KOPT-K1 (cell line): ENCODE measurements at regions not wholly inside any gene's neighbourhood (a gene's known extent, or its start where the extent isn't known, plus 50 kb on each side); places are given as distances from the start of the nearest gene placed in this dataset.

Experiments used
- H3K27ac ChIP-seq: fragments of 200-600 bp; sonication (generic); 2 replicates; pipeline ENCODE4 v1.5.1; 2016; ENCODE audit warnings: antibody characterized with exemption, mild to moderate bottlenecking, low read depth, low read length; ENCODE audit not compliant: poor library complexity, severe bottlenecking
- H3K36me3 ChIP-seq: fragments of 200-600 bp; sonication (generic); 2 replicates; pipeline ENCODE4 v1.5.1; 2017; ENCODE audit warnings: antibody characterized with exemption, mild to moderate bottlenecking, low read length, moderate library complexity; ENCODE audit not compliant: insufficient read depth
- H3K9me3 ChIP-seq: fragments of 200-600 bp; sonication (generic); 2 replicates; pipeline ENCODE4 v1.5.1; 2017; ENCODE audit warnings: antibody characterized with exemption, low read length, mild to moderate bottlenecking; ENCODE audit not compliant: insufficient read depth, poor library complexity, severe bottlenecking

DNA sequence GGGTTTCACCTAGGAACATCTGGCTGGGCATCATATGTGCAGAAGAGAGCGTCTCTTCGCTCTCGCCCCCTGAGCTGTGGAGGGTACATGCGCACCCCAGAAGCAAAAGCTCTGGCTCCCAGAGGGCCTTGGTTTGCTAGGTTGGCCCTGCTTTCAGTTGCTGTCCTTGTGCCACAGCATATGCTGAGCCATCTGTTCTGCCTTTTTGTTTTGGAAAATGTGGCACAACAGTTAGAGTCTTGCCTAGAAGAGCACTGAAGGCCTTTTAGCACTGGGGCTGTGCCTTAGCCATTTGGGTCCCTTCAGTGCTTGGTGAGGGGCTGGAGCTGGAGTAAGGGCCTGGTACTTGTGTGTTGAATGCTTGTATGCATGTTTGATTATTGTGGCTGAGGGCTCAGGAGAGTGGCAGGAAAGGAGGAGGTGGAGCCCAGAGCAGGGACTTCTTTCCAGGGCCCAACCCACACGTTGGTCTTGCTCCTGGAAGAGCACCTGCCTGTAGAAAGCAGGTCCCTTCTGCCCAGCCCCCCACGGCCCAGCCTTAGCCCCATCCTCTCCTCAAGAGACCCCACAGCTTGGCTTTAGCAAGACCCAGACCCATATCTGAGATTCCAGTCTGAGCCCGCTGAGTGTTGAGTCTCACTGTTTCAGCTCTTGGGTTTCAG is 113.7 kb downstream of the SLC25A47 start:
- Histone ChIP-seq H3K27ac (no peak overlapping the region), H3K36me3 (no peaks in the 10 kb centered on the region), H3K9me3 (no peaks in the 10 kb centered on the region)

DNA sequence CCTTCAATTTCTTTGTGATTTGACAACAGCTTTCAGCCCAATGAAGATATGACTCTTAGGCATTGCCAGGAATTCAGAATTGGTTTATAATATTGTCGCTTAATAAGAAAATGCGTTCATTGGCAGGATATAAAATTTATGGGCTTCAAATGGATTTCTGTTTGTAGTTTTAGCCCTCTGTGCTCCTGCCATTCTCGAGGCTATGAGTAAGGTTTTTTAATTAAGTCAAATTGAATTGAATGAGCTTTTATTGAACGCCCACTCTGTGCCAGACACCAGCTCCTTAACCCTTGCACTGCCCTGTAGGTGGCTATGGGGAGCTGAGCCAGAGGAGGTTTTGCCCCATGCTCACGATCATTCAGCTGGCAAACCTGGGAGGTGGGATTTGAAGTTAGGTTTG is 115.1 kb downstream of the SLC25A47 start:
- no peaks in the 10 kb centered on the region for H3K36me3 ChIP-seq
- no peak overlapping the region for H3K27ac ChIP-seq
- no peaks in the 10 kb centered on the region for H3K9me3 ChIP-seq

DNA sequence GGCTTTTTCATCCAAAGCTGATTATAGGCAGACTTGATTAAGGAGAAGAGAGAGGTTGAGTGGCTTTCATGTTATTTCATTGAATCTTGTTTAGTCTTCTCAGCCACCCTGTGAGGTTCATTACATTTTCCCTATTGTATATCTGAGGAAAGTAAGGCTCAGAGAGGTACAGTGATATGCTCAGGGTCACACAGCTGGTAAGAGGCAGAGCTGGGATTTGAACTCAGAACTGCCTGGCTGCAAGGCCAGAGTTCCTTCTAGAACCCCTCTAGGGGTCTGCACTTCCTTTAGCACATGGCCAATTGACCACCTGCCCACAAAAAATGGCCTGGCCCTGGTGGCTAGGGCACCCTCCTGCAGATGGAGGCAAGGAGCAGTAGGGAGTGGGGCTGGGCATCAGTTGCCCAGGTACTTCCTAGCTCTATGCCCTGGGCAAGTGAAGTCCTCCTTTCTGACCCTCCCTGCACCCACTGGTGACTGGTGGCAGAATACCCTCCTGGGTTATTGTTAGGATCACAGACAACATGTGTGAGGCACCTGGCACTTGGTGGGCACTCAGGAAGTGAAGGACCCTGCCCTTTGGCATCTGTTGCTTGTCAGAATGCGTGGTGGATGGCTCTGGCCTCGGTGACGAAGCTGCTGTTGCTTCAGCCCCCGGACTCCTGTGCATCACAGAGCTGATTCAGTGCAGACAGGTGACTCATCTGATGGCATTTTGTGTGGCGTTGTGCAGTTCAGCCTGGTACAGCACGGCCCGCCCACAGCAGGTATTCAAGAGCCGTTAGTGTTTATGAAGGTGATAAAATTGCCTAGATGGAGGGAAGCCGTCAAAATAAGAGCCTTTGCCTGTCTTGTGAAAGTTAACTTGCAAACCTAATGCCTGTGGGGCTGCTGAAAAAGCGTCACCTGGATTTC is 115.8 kb downstream of the SLC25A47 start:
- Histone ChIP-seq H3K36me3 (no peaks in the 10 kb centered on the region), H3K9me3 (no peaks in the 10 kb centered on the region), H3K27ac (no peak overlapping the region)

DNA sequence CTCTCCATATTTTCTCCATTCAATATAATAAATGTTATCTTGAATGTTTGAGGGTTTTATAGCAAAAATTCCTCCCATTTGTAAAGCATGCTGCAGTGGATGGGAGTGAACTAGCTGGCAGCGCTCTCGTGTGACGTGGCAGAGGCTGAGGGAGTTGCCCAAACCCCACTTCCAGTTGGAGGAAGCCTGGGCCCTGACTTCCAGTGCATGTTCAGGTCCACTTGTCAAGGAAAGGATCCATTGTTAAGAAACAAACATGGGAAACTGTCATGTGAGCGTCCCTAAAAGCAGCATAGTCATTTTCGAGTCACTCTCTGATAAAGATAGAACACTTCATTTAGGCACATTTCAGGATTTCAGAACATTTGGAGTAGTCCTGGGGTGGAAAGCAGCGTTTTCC is 116.6 kb downstream of the SLC25A47 start:
- Histone ChIP-seq H3K27ac (no peak overlapping the region), H3K36me3 (no peaks in the 10 kb centered on the region), H3K9me3 (no peaks in the 10 kb centered on the region)

DNA sequence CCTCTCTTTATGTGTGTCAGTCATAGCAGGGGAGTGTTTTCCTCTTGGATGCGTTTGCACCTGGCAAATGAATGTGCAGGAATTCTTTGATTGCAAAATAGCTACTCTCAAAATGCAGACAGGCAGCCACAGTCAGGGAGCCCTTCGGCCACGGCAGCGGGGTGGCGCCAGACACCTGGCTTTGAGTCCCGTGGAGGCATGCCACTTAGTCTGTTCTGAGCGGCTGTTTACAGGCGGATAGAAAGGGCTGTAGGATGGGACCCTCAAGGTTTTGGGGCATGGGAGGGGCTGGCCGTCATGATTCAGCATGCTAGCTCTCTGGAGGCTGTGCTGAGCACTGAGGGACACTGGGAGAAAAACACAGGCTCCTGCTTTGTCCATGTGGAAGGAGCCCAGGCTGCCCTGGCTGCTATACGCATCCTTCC is 117.1 kb downstream of the SLC25A47 start:
- Histone ChIP-seq H3K9me3 (no peaks in the 10 kb centered on the region), H3K27ac (no peak overlapping the region), H3K36me3 (no peaks in the 10 kb centered on the region)

DNA sequence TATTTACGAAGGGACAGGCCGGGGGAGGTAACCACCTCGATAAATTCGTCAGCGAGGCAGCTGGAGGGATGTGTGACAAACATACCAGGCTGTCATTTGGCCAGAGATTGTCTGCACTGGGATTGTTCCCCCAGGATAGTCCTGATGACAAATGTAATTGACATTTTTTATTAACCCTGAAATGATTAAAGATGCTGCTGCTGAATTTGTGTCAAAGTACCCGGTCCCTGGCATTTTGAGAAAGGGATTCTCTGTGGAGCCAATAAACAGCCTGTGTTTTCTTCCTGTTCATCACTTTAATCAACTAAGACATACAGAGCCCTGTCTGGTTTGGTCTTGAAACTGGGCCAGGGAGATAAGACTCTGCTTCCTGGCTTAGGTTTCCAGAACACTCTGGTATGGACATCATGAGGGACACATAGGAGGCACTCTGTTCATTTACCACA is 117.6 kb downstream of the SLC25A47 start:
- Histone ChIP-seq H3K36me3 (no peaks in the 10 kb centered on the region), H3K9me3 (no peaks in the 10 kb centered on the region), H3K27ac (no peak overlapping the region)

DNA sequence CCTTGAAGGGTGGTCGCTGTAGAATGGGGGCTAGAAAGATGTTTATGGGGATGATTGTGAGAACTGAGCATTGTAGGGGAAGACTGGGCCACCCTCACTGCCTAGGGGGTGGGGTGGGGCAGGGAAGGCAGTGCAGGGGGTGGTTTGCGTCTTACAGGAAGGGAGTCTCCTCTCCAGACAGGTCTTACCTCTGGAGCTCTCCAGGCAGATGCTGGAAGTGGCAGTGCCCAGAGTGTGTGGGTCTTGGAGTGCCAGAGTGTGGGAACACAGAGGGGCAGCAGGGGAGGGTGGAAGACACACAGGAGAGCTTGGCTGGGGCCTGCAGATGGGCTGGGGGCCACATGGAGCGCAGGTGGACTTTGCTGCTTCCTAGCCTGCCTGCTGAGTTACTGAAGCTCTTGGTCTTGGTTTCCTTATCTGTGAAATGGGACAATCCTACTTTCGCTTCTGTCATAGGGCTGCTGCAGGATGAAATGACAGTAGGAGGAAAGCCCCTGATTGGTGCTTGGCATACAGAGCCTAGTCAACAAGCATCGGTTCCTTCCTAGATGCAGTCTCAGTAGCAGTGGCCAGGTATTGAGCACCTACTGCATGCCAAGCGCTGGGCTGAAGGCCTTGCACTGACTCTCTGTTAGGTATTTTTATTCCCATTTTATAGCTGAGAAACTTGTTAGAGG is 118.3 kb downstream of the SLC25A47 start:
- Histone ChIP-seq H3K36me3 (no peaks in the 10 kb centered on the region), H3K27ac (no peak overlapping the region), H3K9me3 (no peaks in the 10 kb centered on the region)

DNA sequence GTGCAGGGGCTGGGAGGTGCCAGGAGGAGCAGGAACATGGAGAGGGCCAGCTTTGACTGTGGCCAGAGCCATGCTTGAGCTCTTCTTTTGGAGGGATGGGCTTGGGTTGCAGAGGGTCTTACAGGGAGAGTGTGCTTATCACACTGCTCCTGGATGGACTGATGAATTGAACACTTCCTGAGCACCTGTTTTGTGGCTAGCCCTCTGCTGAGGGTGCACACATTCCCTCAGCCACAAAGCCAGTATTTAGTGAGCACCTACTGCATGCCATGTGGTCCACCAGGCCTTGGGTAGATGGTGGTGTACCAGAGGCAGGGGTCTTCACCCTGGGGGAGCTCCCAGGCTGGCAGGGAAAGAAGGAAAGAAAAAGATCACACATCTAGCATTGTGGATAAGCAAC is 118.9 kb downstream of the SLC25A47 start:
- Histone ChIP-seq H3K27ac (no peak overlapping the region), H3K9me3 (no peaks in the 10 kb centered on the region), H3K36me3 (no peaks in the 10 kb centered on the region)

DNA sequence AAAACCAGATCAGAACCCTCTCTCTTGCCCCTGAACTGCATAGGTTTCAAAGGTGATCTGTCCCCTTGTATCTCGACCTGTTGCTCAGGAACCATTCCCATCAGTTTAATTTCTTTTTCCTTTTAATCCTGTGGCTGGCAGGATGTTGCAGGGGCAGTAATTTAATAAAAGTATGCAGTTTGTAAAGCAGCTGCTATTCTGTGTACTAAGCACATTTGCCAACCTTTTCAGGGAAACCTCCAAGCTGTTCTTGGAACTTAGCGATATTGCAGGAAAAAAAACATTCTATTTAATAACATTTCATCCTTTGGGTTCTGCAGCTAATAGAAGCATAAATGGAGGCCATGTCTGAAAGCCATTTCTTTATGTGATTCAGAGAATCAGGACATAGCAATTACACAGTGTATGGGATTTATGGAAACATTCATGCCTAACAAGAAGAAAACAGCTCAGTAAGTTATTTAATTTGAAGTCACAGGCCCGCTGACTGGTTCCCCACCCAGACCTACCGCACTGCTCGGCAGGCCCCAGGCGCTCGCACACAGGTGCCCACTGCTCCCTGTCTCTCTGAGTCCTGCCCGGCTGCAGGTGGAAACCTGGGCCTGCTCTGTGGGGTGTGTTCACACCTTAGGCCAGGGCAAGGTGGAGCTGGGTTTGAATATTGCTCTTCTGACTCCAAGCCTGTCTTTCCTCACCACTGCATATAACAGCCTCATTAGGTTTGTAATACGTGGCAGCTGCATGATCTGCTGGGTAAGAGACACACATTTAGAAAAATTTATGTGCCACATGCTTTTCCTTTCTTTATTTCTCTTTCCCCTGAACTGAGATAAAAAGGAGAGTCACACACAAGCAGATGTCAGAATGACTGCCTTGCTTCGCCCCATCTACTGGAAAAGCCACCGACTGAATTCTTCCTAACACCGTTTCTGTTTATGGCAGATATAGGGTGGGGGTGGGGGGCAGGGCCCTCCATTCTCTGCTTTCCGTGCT is 119.7 kb downstream of the SLC25A47 start:
- Histone ChIP-seq H3K36me3 (no peaks in the 10 kb centered on the region), H3K9me3 (no peaks in the 10 kb centered on the region), H3K27ac (no peak overlapping the region)

DNA sequence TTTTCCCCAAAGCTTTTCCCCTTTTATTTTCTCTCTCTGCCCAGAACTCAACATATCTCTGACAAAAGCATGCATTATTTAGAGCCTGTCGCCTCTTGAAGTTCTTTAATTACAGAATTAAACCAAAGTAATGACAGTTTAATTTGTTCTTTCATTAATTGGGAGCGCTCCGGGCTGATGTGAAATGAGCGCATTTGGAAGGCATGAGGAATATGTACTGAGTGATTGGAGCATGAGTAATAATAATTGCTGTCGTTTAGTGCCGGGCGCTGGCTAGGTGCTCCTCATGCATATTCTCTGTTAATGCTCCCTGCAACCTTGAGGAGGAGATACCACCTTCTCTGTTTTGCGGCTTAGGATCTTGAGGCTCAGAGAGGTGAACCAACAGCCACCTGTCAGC is 120.5 kb downstream of the SLC25A47 start:
- H3K27ac ChIP-seq = no peak overlapping the region

DNA sequence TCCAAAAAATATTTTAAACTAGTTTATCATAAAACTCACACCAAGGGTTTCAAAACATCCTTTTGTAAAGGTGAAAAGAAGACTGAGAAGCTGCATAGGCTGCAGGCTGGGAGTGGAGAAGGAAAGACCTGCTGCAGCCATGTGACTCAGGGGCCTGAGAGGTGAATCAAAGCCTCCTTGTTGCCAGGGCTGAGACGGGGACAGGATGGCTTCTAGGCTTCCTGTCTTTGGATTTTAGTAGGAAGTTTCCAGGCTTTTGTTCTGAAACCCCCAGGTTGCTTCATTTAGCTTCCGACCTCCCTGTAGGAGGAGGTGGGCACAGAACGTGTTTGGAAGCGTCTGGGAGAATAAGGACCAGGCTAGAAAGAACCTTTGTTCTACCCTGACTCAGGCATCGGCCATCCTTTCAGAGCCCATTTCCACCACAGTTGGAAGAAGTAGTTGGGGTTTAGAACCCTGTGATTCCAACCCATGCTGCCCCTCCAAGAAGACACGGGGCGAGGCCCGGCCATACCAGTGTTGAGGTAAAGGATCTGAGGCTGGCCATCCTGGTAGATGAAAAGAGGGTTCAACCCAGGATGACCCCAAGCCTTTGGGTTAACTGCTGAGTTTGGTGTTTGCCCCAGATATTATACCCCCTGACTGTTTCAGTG is 122.4 kb downstream of the SLC25A47 start:
- H3K36me3 ChIP-seq = no peaks in the 10 kb centered on the region
- H3K9me3 ChIP-seq = no peaks in the 10 kb centered on the region
- no peak overlapping the region for H3K27ac ChIP-seq

More for the DNA sequence above, 120.5 kb downstream of the SLC25A47 start:
- Histone ChIP-seq H3K9me3 (no peaks in the 10 kb centered on the region), H3K36me3 (no peaks in the 10 kb centered on the region)

DNA sequence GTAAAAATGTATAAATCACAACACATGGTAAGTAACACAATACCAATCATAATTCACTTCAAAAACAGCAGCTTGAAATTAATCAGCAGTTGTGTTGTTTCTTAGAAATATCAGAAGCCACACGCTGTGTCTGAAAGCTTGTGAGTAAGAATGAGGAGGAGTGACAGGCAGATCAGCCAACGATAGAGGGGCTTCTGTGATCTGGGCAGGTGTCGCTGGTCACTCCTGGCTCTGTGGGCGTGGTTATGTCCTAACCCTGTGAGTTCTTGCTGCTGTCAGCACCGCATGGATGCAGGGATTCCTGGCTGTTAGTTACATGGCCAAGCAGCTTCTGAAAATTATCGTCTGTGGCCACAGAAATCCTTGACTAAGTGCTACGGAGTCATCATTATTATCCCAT is 123.4 kb downstream of the SLC25A47 start:
- Histone ChIP-seq H3K36me3 (no peaks in the 10 kb centered on the region), H3K9me3 (no peaks in the 10 kb centered on the region), H3K27ac (no peak overlapping the region)

DNA sequence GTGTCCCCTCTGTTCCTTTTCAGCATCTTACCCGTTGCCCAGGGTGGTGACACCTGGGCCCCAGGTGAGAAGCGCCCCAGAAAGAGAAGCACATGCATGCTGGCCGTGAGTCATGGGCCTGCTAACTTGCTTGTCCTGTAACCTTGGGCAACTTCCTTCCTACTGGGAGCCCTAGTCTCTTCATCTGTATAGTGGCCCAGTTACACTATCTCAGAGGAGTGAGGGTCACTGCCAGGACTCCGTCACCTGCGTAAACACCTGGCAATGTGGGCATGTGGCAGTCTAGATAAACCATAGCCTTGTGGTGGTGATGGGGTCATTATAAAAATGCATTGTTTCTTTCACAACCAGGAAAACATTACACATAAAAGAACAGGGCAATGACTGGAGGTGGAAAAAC is 125.2 kb downstream of the SLC25A47 start:
- no peak overlapping the region for H3K27ac ChIP-seq
- H3K9me3 ChIP-seq = no peaks in the 10 kb centered on the region
- H3K36me3 ChIP-seq = no peaks in the 10 kb centered on the region
